ENCODE measurements at regions not wholly inside any gene's neighbourhood (a gene's known extent, or its start where the extent isn't known, plus 50 kb on each side); places are given as distances from the start of the nearest gene placed in this dataset.

GRCh38 chr3:170709046-170709445 lies 123.2 kb upstream of the SLC7A14 start:
- Histone ChIP-seq H2BK120ac (replicated peaks; ENCODE audit: low read depth, low read length) (no peak overlapping the region), H3K79me1 (ENCODE audit: low read depth, low read length) (no peaks in the 10 kb centered on the region), H3K9ac (replicated peaks in 1 of 4; ENCODE audit: extremely low read depth in 1 of 4, low read depth in 3 of 4, low read length in 3 of 4) (no peak overlapping the region), H3K56ac (replicated peaks; ENCODE audit: insufficient read length, low read depth, low read length) (no peak overlapping the region), H2BK5ac (ENCODE audit: low read depth, low read length) (no peak overlapping the region), H3K14ac (ENCODE audit: insufficient read length) (no peak overlapping the region), H3K18ac (ENCODE audit: extremely low read depth, low read length) (no peak overlapping the region), H2BK15ac (ENCODE audit: low read length) (no peak overlapping the region), H3K36me3 (ENCODE audit: control insufficient read depth in 2 of 4, insufficient read depth in 4 of 4, low read length in 3 of 4) (no peaks in the 10 kb centered on the region), H3K4me3 (ENCODE audit: extremely low read depth in 1 of 4, insufficient read depth in 2 of 4, low read depth in 3 of 4, low read length in 4 of 4) (no peak overlapping the region), H3K4me1 (replicated peaks in 1 of 4; ENCODE audit: control insufficient read depth in 3 of 4, insufficient read depth in 4 of 4, low read length in 3 of 4) (no peaks in the 10 kb centered on the region), H4K91ac (replicated peaks; ENCODE audit: insufficient read length, low read length) (no peak overlapping the region), H3K27me3 (replicated peaks in 1 of 4; ENCODE audit: control insufficient read depth in 3 of 4, extremely low read depth in 1 of 4, insufficient read depth in 3 of 4, low read length in 3 of 4) (peaks cover 0 to 1% (median 0%) of the 10 kb centered on the region in 4 experiments; a peak in 1 of 7 replicates), H2AK5ac (ENCODE audit: low read depth, low read length) (no peak overlapping the region), H4K5ac (ENCODE audit: insufficient read length, low read depth, low read length) (no peak overlapping the region), H2AFZ (ENCODE audit: low read length) (no peak overlapping the region), H3K27ac (ENCODE audit: low read depth, low read length) (no peak overlapping the region), H2BK20ac (ENCODE audit: low read length) (no peak overlapping the region), H4K20me1 (replicated peaks in 1 of 2; ENCODE audit: control insufficient read depth in 1 of 2, insufficient read depth in 2 of 2, low read length in 2 of 2) (no peaks in the 10 kb centered on the region), H3K23ac (ENCODE audit: insufficient read length) (no peak overlapping the region), H3K4me2 (ENCODE audit: insufficient read depth in 1 of 2, low read depth in 2 of 2, low read length in 2 of 2) (no peak overlapping the region), H3K23me2 (ENCODE audit: low read depth, low read length) (no peaks in the 10 kb centered on the region), H4K8ac (ENCODE audit: extremely low read depth, insufficient read depth, low read length) (no peak overlapping the region), H3K79me2 (ENCODE audit: control insufficient read depth in 1 of 2, insufficient read depth in 2 of 2, low read length in 2 of 2) (no peaks in the 10 kb centered on the region), H3K9me3 (ENCODE audit: insufficient read depth in 2 of 2, low read depth in 1 of 2, low read length in 1 of 2) (no peaks in the 10 kb centered on the region), H3K4ac (replicated peaks; ENCODE audit: insufficient read length, low read depth, low read length) (no peak overlapping the region), H2BK12ac (ENCODE audit: low read depth, low read length) (no peak overlapping the region)
- WGBS, 2 experiments (ENCODE audit: extremely low coverage in 1 of 2, insufficient coverage in 1 of 2, insufficient read length in 1 of 2, insufficient replicate concordance in 2 of 2, low coverage in 1 of 2, low lambda C conversion rate in 2 of 2, missing lambda C conversion rate in 1 of 2) = 75% methylated on average over 1 of the region's 1 CpG; no CpG with 5 or more reads in 1 of the 2 experiments
- DNase-seq (ENCODE audit: low read depth in 1 of 2, low spot score in 2 of 2) (no peak), FAIRE-seq (no peak)
- CTCF ChIA-PET (ENCODE audit: partially characterized antibody) = interaction anchor here (0.8 to 1.0 kb wide), 2 partner anchors 22 to 401 kb away, joined by 3 to 4 read pairs; no protein-coding TSS in a partner anchor
- POLR2A ChIA-PET (ENCODE audit: partially characterized antibody) = no interaction called here
- TF ChIP-seq KDM5A (IDR thresholded peaks at IDR 0.05; ENCODE audit: low read length) (no peak), BCL11A (IDR thresholded peaks at IDR 0.05; ENCODE audit: low read depth in 2 of 2, low read length in 2 of 2) (no peak), POLR2A (IDR thresholded peaks at IDR 0.05; ENCODE audit: control extremely low read depth in 1 of 2, low read depth in 2 of 2, low read length in 2 of 2) (no peak), CHD2 (IDR thresholded peaks at IDR 0.05; ENCODE audit: low read length) (no peak), CREB1 (IDR thresholded peaks at IDR 0.05) (no peak), KDM4A (IDR thresholded peaks at IDR 0.05; ENCODE audit: low read depth, low read length, severe bottlenecking) (no peak), SP4 (IDR thresholded peaks at IDR 0.05; ENCODE audit: low read length) (no peak), HDAC6 (IDR thresholded peaks at IDR 0.05; ENCODE audit: low read depth, low read length) (no peak), TAF1 (IDR thresholded peaks at IDR 0.05; ENCODE audit: low read depth, low read length) (no peak), TBP (IDR thresholded peaks at IDR 0.05; ENCODE audit: low read depth, low read length) (no peak), ZNF274 (IDR thresholded peaks at IDR 0.05; ENCODE audit: borderline replicate concordance, extremely low read depth, low read length) (no peak), NRF1 (IDR thresholded peaks at IDR 0.05; ENCODE audit: low read depth, low read length) (no peak), TAF7 (optimal IDR thresholded peaks at IDR 0.05; ENCODE audit: borderline replicate concordance, low read depth, low read length) (no peak), EP300 (IDR thresholded peaks at IDR 0.05; ENCODE audit: borderline replicate concordance in 1 of 2, low read depth in 2 of 2, low read length in 2 of 2) (no peak), JUN (IDR thresholded peaks at IDR 0.05; ENCODE audit: low read depth, low read length) (no peak), SIN3A (conservative IDR thresholded peaks at IDR 0.05 in 1 of 2, IDR thresholded peaks at IDR 0.05 in 1 of 2; ENCODE audit: low read depth in 1 of 2, low read length in 2 of 2) (no peak), GTF2F1 (IDR thresholded peaks at IDR 0.05; ENCODE audit: borderline replicate concordance, low read depth, low read length) (no peak)
